HG02840 (cell line): ENCODE measurements at regions not wholly inside any gene's neighbourhood (a gene's known extent, or its start where the extent isn't known, plus 50 kb on each side); places are given as distances from the start of the nearest gene placed in this dataset.

Experiments used
- ATAC-seq: cut with Tn5 transposase; IDR thresholded peaks from one replicate; pipeline ENCODE4 v1.9.1; 2021; ENCODE audit warnings: mild to moderate bottlenecking, moderate library complexity, moderate number of reproducible peaks; ENCODE audit not compliant: unreplicated experiment, low FRiP score

- ATAC-seq = no peak
Observed at GRCh38 chr6:90939906-90940305, 353.0 kb upstream of the MAP3K7 start.

DNA sequence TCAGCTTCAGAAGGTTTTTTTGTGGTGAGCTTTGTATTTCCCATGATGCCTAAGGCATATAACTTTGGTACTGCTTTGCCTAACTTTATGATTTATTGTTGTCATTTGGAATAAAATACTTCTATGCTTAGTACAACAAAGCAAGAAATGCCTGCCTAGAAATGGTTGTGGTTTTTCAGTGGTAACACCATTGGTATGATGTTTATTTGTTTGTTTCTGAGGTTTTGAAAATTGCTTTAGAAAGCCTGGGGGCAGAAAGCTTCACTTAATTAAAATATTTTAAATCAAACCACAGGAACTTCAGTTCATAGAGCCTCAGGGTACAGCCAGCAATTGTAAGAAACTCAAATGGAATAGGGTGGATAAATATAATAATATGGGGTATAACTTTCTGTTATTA, 351.2 kb upstream of the MAP3K7 start:
- no peak for ATAC-seq

GRCh38 chr6:90936286-90936685, 349.4 kb upstream of the MAP3K7 start:
- no peak for ATAC-seq

DNA sequence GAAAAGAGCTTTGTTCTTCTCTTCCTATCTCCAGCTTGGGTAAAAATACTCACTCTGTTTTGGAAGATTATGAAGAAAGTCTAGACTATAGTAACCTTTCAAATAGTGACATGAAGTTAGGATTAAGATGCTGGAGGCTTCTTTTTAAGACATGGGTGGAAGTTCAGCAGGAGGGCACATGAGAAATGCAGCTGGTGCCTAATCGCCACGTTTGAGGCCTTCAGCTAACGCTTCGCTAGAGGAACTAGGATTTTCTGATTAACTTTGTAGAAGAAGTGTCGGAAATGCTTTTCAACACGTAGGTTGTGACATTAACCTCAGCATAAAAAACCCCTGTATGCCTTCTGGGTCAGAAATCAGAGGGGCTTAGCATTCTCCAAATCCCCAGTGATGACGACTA, 348.1 kb upstream of the MAP3K7 start:
- ATAC-seq = no peak

DNA sequence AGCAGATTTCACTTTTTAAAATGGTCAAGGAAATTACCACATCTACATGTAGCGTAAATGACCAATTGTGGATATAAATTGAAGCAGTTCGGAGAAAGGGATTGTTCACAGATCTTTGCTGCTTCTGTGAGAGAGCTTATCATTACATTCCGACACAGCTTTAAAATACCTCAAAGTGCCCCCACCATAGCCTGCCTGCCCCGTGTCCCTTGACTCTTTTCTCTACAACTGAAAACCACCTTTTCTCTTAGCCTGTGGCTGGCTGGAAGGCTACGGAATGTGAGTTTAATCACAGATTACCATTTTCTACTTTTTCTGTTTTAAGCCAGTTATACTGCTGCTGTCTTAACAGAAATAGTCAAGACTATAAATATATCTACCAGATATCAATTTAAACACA, 347.2 kb upstream of the MAP3K7 start:
- no peak for ATAC-seq

DNA sequence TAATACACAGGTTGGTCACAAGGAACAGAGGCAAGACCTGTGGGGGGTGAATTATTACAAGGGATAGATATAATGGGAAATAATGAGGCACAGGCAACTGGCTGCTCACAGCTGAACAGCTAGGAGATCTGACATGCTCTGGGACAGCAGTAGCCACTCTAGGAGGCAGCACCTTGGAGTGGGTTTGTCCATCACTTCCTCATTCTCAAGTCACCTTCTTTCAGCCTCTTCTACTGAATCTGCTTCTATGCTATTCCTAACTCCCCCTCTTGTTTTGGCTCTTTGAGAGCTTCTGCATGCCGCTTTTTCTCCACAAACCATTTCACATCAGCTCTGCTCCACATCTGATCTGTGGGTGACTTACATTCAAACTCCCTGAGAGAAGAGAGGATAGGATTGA, 345.5 kb upstream of the MAP3K7 start:
- no peak for ATAC-seq

DNA sequence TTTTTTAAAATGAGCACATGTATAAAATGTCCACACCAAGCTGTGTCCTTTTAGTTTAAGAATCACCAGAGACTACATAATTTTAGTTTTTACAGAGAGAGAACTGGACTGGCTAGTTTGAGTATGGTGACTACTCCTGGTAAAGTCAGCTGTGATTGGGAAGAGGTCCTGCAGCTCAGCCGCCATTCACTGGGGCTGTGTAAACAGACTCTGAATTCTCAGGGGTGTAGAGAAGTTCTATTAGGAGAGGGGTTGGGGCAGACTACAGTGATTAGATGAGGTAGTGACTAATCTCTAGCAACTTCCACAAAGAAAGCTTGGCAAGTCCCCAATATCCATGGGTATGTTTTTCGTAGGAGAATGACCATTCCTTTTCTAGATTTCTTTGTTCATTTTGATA, 341.2 kb upstream of the MAP3K7 start:
- ATAC-seq = no peak

- no peak for ATAC-seq
Observed at GRCh38 chr6:90925726-90926125, 338.9 kb upstream of the MAP3K7 start.

DNA sequence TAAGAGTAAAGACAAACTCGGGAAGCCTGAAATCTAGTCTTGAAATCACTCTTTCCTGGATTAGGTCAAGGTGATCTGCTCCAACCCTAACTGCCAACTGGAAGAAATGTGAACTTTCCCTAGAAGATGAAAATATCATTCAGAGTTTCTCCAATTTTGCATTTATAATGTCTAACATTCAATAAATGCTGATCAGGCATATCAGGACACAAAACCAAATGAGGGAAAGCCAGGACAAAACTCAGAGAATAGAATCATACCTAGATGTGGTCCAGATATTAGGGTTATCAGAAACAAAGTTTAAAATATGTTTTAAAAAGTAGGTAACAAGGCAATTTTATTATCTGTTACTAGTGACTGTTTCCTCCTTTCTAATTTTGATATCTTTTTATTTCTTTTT, 335.5 kb upstream of the MAP3K7 start:
- no peak for ATAC-seq

DNA sequence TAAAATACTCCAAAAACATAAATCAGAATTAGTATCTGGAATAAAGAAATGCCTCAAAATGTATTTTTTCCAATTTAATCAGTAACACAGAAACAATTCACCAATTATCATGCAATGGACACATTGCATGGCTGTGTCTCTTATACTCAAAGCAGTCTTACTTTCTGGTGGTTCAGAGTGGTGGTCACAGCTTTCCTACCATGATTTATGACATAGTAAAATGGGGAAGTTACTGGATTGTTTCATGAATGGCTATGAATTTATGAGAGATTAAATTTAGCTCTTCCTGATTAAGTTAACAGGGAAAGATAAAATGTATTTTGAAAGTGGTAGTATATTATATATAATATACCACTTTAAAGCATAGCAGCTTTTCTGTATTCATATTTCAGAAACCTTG, 331.5 kb upstream of the MAP3K7 start:
- ATAC-seq = no peak

- ATAC-seq = no peak
Observed at GRCh38 chr6:90917376-90917775, 330.5 kb upstream of the MAP3K7 start.

DNA sequence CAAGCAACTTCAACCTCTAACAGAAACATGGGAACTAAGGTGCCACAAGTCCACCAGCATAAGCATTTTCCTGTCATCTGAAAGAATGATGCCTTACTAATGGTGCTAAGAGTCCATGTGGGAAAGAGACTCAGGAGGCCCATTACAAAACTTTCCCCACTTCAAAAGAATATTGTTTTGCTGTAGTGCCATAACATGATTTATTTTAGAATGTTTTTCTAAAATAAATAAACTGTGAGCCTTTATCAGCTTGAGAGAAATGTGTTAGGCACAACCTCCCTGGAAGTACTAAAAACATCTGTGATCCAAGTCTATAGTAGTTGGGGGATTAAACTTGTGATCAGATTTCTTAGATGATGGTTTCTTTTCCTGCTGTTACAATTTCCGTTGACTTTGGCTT, 330.1 kb upstream of the MAP3K7 start:
- ATAC-seq = no peak

DNA sequence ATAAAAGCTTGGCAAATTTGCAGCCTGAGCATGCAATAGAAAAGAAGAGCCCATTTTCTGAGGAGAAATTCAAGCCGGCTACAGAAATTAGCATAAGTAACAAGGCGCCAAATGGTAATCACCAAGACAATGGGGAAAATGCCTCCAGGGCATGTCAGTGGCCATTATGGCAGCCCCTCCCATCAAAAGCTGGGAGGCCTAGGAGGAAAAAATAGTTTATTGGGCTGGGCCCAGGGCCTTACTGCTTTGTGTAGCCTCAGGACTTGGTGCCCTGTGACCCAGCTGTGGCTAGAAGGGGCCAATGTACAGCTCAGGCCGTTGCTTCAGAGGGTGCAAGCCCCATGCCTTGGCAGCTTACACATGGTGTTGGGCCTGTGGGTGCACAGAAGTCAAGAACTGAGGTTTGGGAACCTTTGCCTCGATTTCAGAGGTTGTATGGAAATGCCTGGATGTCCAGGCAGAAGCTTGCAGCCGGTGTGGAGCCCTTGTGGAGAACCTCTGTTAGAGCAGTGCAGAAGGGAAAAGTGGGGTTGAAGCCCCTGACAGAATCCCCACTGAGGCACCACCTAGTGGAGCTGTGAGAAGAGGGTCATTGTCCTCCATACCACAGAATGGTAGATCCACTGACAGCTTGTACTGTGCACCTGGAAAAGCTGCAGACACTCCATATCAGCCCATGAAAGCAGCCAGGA, 328.5 kb upstream of the MAP3K7 start:
- ATAC-seq = no peak

- ATAC-seq = no peak
Observed at GRCh38 chr6:90914312-90914711, 327.4 kb upstream of the MAP3K7 start.

- ATAC-seq = no peak
Observed at GRCh38 chr6:90913266-90913960, 326.5 kb upstream of the MAP3K7 start.

GRCh38 chr6:90911642-90912041, 324.8 kb upstream of the MAP3K7 start:
- no peak for ATAC-seq

- no peak for ATAC-seq
Observed at GRCh38 chr6:90910893-90911292, 324.0 kb upstream of the MAP3K7 start.

GRCh38 chr6:90907931-90908655, 321.2 kb upstream of the MAP3K7 start:
- ATAC-seq = no peak

- no peak for ATAC-seq
Observed at GRCh38 chr6:90905351-90905750, 318.5 kb upstream of the MAP3K7 start.

- no peak for ATAC-seq
Observed at GRCh38 chr6:90900034-90900433, 313.2 kb upstream of the MAP3K7 start.

DNA sequence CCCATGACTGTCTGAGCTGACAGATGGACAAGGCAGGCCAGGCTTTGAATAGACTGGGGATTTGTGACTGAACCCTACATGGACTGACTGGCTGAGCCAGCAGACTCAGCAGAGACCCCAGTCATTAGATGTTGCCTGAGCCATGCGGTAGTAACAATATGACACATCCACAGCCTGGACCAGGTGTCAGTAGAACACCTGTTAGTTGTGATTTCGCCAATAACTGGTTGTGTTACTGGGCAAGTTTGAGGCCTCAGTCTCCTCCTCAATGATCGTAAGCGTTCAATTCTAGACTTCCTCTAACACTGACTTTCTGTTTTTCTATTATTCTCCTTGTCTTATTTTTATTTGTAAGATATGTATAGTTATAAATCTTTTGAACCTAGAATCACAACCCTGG, 311.9 kb upstream of the MAP3K7 start:
- ATAC-seq = no peak

DNA sequence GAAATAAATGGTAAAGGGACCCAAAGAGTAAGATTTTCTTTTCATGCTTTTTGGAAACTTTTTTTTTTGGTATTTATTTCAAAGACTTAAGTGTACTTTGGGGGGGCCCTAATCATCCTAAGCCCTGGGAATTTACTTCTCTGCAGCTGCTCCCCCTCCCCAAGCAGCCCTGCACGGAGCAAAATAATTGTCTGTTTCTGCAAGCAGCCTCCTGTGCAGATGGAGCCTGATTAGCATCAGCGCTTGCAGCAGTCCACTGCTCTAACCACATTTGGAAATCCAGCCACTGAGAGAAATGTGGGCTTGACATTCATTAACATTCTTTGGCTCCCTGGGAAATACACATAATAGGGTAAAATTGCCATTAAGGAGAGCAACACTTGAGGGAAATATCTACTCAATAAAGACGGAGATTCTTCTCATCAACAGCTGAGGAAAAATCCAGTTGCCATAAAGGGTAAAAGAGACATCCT, 309.2 kb upstream of the MAP3K7 start:
- ATAC-seq = no peak
